H9 (cell line): ENCODE measurements at regions not wholly inside any gene's neighbourhood (a gene's known extent, or its start where the extent isn't known, plus 50 kb on each side); places are given as distances from the start of the nearest gene placed in this dataset.

ENCODE experiments used
- DNase-seq: peaks from one replicate; pipeline ENCODE4 v3.0.0-alpha.2; 2017
- H2AFZ ChIP-seq: one replicate; pipeline ENCODE4 v1.6.1; 2013; ENCODE audit warnings: mild to moderate bottlenecking, low read length, control low read depth, moderate library complexity
- H2AK5ac ChIP-seq: 2 replicates; pipeline ENCODE4 v1.6.1; 2013; ENCODE audit warnings: low read length, control low read depth, mixed read lengths; ENCODE audit not compliant: insufficient read length
- H2BK120ac ChIP-seq: one replicate; pipeline ENCODE4 v1.6.1; 2013; ENCODE audit warnings: low read depth, mild to moderate bottlenecking, low read length, control low read depth, inconsistent platforms; ENCODE audit not compliant: poor library complexity, severe bottlenecking
- H2BK12ac ChIP-seq: 2 replicates; pipeline ENCODE4 v1.6.1; 2013; ENCODE audit warnings: low read length, control low read depth, mixed read lengths, low read depth; ENCODE audit not compliant: insufficient read length
- H2BK15ac ChIP-seq: 2 replicates; pipeline ENCODE4 v1.6.1; 2013; ENCODE audit warnings: low read depth, low read length, control low read depth
- H2BK20ac ChIP-seq: one replicate; pipeline ENCODE4 v1.6.1; 2013; ENCODE audit warnings: low read depth, mild to moderate bottlenecking, low read length, control low read depth, inconsistent platforms; ENCODE audit not compliant: poor library complexity, severe bottlenecking
- H2BK5ac ChIP-seq: 2 replicates; pipeline ENCODE4 v1.6.1; 2013; ENCODE audit warnings: low read length, control low read depth, mixed read lengths; ENCODE audit not compliant: insufficient read length
- H3K14ac ChIP-seq: 2 replicates; pipeline ENCODE4 v1.6.1; 2013; ENCODE audit warnings: low read length, control low read depth; ENCODE audit not compliant: insufficient read depth
- H3K18ac ChIP-seq: 2 replicates; pipeline ENCODE4 v1.6.1; 2013; ENCODE audit warnings: low read depth, mild to moderate bottlenecking, mixed read lengths, low read length, control low read depth; ENCODE audit not compliant: insufficient read length
- H3K23ac ChIP-seq: 2 replicates; pipeline ENCODE4 v1.6.1; 2013; ENCODE audit warnings: low read length, control low read depth, mixed read lengths, low read depth; ENCODE audit not compliant: insufficient read length
- H3K23me2 ChIP-seq: 2 replicates; pipeline ENCODE4 v1.6.1; 2013; ENCODE audit warnings: low read depth, mild to moderate bottlenecking, mixed read lengths, low read length, control low read depth; ENCODE audit not compliant: insufficient read length, poor library complexity, severe bottlenecking
- H3K27ac ChIP-seq: 2 replicates; pipeline ENCODE4 v1.5.1; 2013; ENCODE audit warnings: low read length, control low read depth, mixed read lengths, low read depth; ENCODE audit not compliant: insufficient read length
- H3K27me3 ChIP-seq: 2 replicates; pipeline ENCODE4 v1.6.1; 2013; ENCODE audit warnings: low read length, control low read depth, inconsistent platforms; ENCODE audit not compliant: insufficient read depth
- H3K4ac ChIP-seq: 2 replicates; pipeline ENCODE4 v1.6.1; 2013; ENCODE audit warnings: low read depth, mild to moderate bottlenecking, control low read depth, inconsistent platforms, low read length, moderate library complexity
- H3K4me1 ChIP-seq: 2 replicates; pipeline ENCODE4 v1.6.1; 2013; ENCODE audit warnings: low read length, control low read depth, inconsistent platforms; ENCODE audit not compliant: insufficient read depth
- H3K4me2 ChIP-seq: 2 replicates; pipeline ENCODE4 v1.6.1; 2013; ENCODE audit warnings: low read length, control low read depth, mixed read lengths; ENCODE audit not compliant: insufficient read length, insufficient read depth
- H3K56ac ChIP-seq: 2 replicates; pipeline ENCODE4 v1.6.1; 2013; ENCODE audit warnings: low read depth, mild to moderate bottlenecking, mixed read lengths, low read length, control low read depth; ENCODE audit not compliant: insufficient read length
- H3K79me1 ChIP-seq: 2 replicates; pipeline ENCODE4 v1.6.1; 2013; ENCODE audit warnings: low read depth, mild to moderate bottlenecking, moderate library complexity, low read length, control low read depth, inconsistent platforms; ENCODE audit not compliant: insufficient read depth, poor library complexity, severe bottlenecking
- H3K79me2 ChIP-seq: 2 replicates; pipeline ENCODE4 v1.6.1; 2013; ENCODE audit warnings: low read length, control low read depth, inconsistent platforms; ENCODE audit not compliant: insufficient read depth
- H3K9ac ChIP-seq: 2 replicates; pipeline ENCODE4 v1.6.1; 2013; ENCODE audit warnings: low read length, control low read depth, mixed read lengths; ENCODE audit not compliant: insufficient read length; ENCODE audit errors: extremely low read depth
- H3K9me3 ChIP-seq: one replicate; pipeline ENCODE4 v1.6.1; 2013; ENCODE audit warnings: low read depth, low read length, inconsistent platforms; ENCODE audit not compliant: control insufficient read depth
- H3T11ph ChIP-seq: one replicate; pipeline ENCODE4 v1.6.1; 2013; ENCODE audit warnings: mild to moderate bottlenecking, low read length, control low read depth, inconsistent platforms
- H4K20me1 ChIP-seq: one replicate; pipeline ENCODE4 v1.6.1; 2013; ENCODE audit not compliant: control insufficient read depth, insufficient read length, insufficient read depth
- H4K5ac ChIP-seq: 2 replicates; pipeline ENCODE4 v1.6.1; 2013; ENCODE audit warnings: low read depth, mild to moderate bottlenecking, mixed read lengths, low read length, control low read depth; ENCODE audit not compliant: insufficient read length
- H4K8ac ChIP-seq: replicated peaks from 2 replicates; pipeline ENCODE4 v1.6.1; 2013; ENCODE audit warnings: low read length, control low read depth, mixed read lengths, low read depth; ENCODE audit not compliant: insufficient read length
- H4K91ac ChIP-seq: 2 replicates; pipeline ENCODE4 v1.6.1; 2013; ENCODE audit warnings: low read depth, mild to moderate bottlenecking, moderate library complexity, mixed read lengths, low read length, control low read depth; ENCODE audit not compliant: insufficient read length
- H3K27ac Mint-ChIP-seq, 3 experiments: 2 replicates in 2 of 3; 3 replicates in 1 of 3; pipeline ENCODE4 v1.8.0; 2020 to 2021; ENCODE audit warnings: mixed read lengths in 3 of 3, mild to moderate bottlenecking in 1 of 3, moderate library complexity in 1 of 3
- H3K27me3 Mint-ChIP-seq: 2 replicates; pipeline ENCODE4 v1.8.0; 2021; ENCODE audit warnings: low read depth, mild to moderate bottlenecking, moderate library complexity, mixed read lengths
- H3K36me3 Mint-ChIP-seq, 3 experiments: 2 replicates in 2 of 3; 3 replicates in 1 of 3; pipeline ENCODE4 v1.8.0; 2020 to 2021; ENCODE audit warnings: low read depth in 3 of 3, mixed read lengths in 3 of 3; ENCODE audit not compliant: insufficient read depth in 1 of 3
- H3K4me1 Mint-ChIP-seq, 2 experiments: 2 replicates each; pipeline ENCODE4 v1.8.0; 2020; ENCODE audit warnings: mixed read lengths in 2 of 2
- H3K4me3 Mint-ChIP-seq, 2 experiments: 2 replicates in 1 of 2; 3 replicates in 1 of 2; pipeline ENCODE4 v1.8.0; 2020 to 2021; ENCODE audit warnings: mild to moderate bottlenecking in 2 of 2, mixed read lengths in 2 of 2, moderate library complexity in 1 of 2
- H3K9me3 Mint-ChIP-seq, 2 experiments: 2 replicates in 1 of 2; 3 replicates in 1 of 2; pipeline ENCODE4 v1.8.0; 2020; ENCODE audit warnings: mild to moderate bottlenecking in 2 of 2, mixed read lengths in 2 of 2, moderate library complexity in 1 of 2
- WGBS: extraction: QIAGEN DNeasy Blood & Tissue Kit; methylation state at CpG from one replicate; pipeline ENCODE4 v1.1.7; 2013; ENCODE audit warnings: missing lambda C conversion rate, low lambda C conversion rate, mixed read lengths; ENCODE audit not compliant: insufficient read length; ENCODE audit errors: extremely low coverage; 5-methylcytosine and 5-hydroxymethylcytosine counted together
- TF ChIP-seq, protein P1 (sequence below): fragments of 200-600 bp; sonication (generic); conservative IDR thresholded peaks from 3 replicates; pipeline ENCODE4 v1.8.0; 2021; ENCODE audit warnings: antibody characterized with exemption, mild to moderate bottlenecking

DNA sequence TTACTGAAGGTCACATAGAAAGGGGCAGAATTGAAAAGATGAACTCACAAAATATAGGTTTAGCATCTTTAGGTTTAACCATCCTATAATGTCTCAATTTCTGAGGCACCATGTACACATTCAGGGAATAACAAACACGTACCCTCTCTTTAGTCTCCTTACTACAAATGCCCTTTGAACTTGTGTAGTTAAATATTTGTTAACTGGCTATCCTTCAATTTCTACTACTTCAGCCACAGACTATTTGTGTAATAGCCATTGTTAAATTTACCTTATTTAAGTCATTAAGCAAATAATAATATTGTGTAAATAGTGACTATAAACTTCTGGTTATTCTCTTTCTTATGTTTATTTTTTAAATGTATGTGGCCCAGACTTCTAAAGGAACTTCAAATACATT lies 600.5 kb downstream of the KCNT2 start:
- H3K14ac ChIP-seq, result no peak overlapping the region
- Mint-ChIP-seq H3K27ac (no peak overlapping the region; a peak in 1 of 7 replicates), H3K4me1 (peaks cover 16 to 26% of the 10 kb centered on the region in 2 experiments), H3K4me3 (no peak overlapping the region), H3K27me3 (no peaks in the 10 kb centered on the region), H3K36me3 (peaks cover 0 to 3% (median 3%) of the 10 kb centered on the region in 3 experiments; a peak in 3 of 7 replicates), H3K9me3 (peaks cover 0 to 3% of the 10 kb centered on the region in 2 experiments; a peak in 2 of 5 replicates)
- H3K4me1 ChIP-seq, result peaks cover 4% of the 10 kb centered on the region; the same call in 1 of the 2 replicates
- no peaks in the 10 kb centered on the region for H3K9me3 ChIP-seq
- H4K91ac ChIP-seq, result no peak overlapping the region
- no peak overlapping the region for H4K8ac ChIP-seq
- no peaks in the 10 kb centered on the region for H3K79me1 ChIP-seq
- no CpG with 5 or more reads among the region's 1 CpG for WGBS
- no peak overlapping the region for H3K9ac ChIP-seq
- H3K23ac ChIP-seq, result no peak overlapping the region
- H3K18ac ChIP-seq, result no peak overlapping the region
- H2AFZ ChIP-seq, result no peak overlapping the region
- H4K20me1 ChIP-seq, result no peaks in the 10 kb centered on the region
- H2BK120ac ChIP-seq, result no peak overlapping the region
- H3K4me2 ChIP-seq, result no peak overlapping the region
- TF ChIP-seq, protein P1, sequence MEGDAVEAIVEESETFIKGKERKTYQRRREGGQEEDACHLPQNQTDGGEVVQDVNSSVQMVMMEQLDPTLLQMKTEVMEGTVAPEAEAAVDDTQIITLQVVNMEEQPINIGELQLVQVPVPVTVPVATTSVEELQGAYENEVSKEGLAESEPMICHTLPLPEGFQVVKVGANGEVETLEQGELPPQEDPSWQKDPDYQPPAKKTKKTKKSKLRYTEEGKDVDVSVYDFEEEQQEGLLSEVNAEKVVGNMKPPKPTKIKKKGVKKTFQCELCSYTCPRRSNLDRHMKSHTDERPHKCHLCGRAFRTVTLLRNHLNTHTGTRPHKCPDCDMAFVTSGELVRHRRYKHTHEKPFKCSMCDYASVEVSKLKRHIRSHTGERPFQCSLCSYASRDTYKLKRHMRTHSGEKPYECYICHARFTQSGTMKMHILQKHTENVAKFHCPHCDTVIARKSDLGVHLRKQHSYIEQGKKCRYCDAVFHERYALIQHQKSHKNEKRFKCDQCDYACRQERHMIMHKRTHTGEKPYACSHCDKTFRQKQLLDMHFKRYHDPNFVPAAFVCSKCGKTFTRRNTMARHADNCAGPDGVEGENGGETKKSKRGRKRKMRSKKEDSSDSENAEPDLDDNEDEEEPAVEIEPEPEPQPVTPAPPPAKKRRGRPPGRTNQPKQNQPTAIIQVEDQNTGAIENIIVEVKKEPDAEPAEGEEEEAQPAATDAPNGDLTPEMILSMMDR, result no peak
- H3K27ac ChIP-seq, result no peak overlapping the region
- H2BK15ac ChIP-seq, result no peak overlapping the region
- no peak overlapping the region for H3T11ph ChIP-seq
- H4K5ac ChIP-seq, result no peak overlapping the region
- no peak for DNase-seq
- no peak overlapping the region for H3K56ac ChIP-seq
- no peaks in the 10 kb centered on the region for H3K23me2 ChIP-seq
- no peaks in the 10 kb centered on the region for H3K27me3 ChIP-seq
- H2BK5ac ChIP-seq, result no peak overlapping the region
- H2BK12ac ChIP-seq, result no peak overlapping the region
- no peak overlapping the region for H2BK20ac ChIP-seq
- no peaks in the 10 kb centered on the region for H3K79me2 ChIP-seq
- H2AK5ac ChIP-seq, result no peak overlapping the region
- no peak overlapping the region for H3K4ac ChIP-seq
